GM19099 (cell line): ENCODE measurements at regions not wholly inside any gene's neighbourhood (a gene's known extent, or its start where the extent isn't known, plus 50 kb on each side); places are given as distances from the start of the nearest gene placed in this dataset.

Experiments used
- POLR2A ChIP-seq: IDR thresholded peaks from 3 replicates; pipeline ENCODE4 v1.6.1; 2011; ENCODE audit warnings: low read depth; ENCODE audit not compliant: insufficient read length; ENCODE audit errors: extremely low read depth

DNA sequence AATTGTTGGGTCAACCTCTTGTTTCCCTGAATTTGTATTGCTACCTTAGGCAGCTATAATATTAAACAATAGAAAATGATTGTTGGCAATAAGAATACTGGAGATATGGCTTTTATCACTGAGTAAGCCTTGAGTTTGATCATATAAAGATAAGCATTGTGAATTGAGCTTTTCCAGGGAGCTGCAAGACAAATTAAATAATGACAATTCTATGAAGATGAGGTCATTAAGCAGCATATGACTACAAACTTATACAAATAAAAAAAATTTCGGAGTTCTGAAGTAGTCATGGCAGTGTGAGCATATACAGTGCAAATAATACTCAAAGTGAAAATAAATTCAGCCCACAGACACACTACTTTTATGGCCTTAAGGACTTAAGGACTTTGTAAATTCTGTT is 161.1 kb upstream of the ANO5 start:
- TF ChIP-seq POLR2A = no peak

GRCh38 chr11:22037505-22037904 is 155.4 kb upstream of the ANO5 start:
- no peak for TF ChIP-seq POLR2A

DNA sequence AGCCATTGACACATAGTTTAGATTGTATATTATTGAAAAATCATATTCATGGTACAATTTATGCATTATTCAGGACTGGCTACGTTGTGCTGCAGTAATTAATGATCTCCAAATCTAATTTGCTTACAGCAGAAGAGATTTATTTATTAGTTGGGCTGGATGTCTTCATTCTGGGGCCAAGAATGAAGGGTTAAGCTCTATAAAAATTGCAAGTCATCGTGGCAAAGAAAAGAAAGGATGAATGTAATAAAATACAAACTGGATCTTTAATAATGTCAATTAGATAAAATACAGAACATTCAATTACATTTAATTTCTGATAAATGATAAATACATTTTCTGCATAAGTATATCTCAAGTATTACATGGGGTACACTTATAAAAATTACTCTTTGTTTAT is 151.8 kb upstream of the ANO5 start:
- TF ChIP-seq POLR2A = no peak

DNA sequence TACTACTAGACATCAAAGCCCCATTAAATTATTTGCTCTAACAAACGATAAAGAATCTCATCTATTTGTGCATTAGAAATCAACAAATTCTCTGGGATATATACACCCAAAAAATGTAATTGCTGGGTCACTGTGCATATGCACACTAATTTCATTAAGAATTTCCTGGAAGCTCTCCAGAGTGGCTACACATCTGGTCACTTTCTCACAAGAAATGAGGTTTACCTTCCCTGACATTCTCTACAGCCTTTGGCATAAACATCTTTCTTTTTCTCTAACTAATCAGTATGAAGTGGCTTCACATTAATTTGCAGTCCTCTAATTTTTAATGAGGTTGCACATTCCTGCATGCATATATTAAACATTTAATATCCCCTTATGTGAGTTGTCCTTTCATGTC is 150.8 kb upstream of the ANO5 start:
- no peak for TF ChIP-seq POLR2A

- no peak for TF ChIP-seq POLR2A
Observed at GRCh38 chr11:22044126-22044525, 148.8 kb upstream of the ANO5 start.

DNA sequence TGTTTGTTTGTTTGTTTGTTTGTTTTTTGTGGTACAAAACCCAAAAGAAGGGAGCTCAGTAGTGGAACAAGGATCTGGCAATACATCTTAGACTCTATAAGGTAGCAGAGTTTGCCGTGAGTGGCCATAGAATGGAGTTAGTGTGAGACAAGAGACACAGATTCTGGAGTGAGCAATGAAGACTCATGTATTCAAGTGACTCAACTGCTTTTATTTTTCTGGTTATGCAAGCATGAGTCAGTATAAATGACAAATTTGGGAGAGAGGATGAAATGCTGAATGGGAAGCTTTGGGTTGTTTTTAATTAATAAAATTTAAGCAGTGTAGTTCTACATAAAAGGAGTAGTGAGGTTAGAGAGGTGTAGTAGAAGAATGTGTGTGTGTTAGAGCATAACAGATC is 143.6 kb upstream of the ANO5 start:
- no peak for TF ChIP-seq POLR2A

DNA sequence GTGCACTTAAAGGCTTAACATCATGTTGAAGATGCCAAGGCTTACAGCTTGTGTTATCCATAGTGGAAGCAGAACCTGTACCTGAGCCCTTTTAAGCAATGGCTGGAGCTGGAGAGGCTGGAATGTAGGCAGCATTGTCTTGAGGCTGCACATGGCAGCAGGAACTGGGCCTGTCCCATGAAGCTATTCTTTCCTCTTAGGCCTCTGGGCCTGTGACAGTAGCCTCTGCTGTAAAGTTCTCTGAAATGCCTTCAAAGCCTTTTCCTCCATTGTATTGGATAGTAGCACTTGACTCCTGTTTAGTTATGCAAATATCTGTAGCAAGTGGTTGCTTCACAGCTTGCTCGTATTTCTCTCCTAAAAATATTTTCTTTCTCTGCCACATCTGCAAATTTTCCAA is 127.4 kb upstream of the ANO5 start:
- no peak for TF ChIP-seq POLR2A

- no peak for TF ChIP-seq POLR2A
Observed at GRCh38 chr11:22069844-22070243, 123.0 kb upstream of the ANO5 start.

DNA sequence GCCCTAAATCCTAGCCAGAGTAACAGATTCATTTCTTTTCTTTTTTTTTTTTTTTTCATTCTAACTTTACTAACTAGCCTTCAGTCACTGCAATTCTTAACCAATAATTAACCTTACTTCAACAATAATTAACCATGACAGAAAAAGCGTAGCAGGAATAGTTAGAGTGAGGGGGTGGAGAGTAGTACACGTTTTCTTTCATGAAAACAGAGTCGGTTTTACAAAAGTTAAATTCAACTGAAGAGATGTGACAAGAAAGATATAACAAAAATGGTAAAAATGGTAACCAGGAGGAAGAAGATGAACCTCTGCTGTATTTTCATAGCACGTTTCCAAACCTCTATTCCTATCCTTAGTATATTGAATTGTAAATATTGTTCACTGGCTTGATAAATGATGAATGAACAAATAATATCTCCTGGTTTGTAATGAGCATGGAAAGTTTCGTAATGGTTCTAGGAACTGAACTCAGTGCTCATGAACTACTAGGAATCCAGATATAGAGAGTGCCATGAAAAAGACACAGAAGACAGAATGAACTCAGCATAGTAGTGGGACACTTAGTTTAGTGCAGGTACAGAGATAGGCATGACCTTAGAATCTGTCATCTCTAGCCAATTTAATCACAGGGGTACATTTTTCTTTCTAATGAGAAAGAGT is 116.5 kb upstream of the ANO5 start:
- no peak for TF ChIP-seq POLR2A

DNA sequence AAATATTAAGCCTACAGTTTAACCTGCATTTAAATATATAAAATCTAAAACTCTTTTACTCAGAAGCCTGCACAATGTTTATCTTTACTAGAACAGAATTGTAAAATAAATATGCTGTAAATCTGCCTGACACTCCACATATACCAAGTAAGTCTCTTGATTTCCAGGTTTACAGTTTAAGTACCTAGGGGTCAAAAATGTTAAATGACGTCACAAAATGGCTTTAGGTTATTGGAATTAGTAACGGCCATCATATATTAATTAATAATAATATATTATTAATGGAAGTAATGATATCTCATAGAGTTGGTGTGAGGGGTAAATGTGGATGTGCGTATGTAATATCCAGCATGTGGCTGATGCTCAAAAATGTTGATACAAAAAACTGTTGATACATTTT is 114.8 kb upstream of the ANO5 start:
- TF ChIP-seq POLR2A = no peak

- no peak for TF ChIP-seq POLR2A
Observed at GRCh38 chr11:22079133-22079872, 113.6 kb upstream of the ANO5 start.

DNA sequence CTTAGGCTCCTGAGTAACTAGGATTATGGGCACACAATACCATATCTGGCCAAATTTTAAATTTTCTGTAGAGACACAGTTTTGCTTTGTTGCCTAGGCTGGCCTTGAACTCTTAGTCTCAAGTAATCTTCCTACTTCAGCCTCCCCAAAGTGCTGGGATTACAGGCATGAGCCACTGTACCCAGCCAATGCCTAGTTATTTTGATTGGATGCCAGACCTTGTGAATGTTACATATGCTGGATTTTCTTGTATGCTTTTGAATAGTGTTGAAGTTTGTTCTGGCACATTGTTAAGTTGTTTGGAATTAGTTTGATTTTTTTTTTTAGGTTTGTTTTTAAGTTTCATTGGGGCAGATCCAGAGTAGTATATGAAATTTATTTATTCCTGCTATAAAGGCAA is 110.7 kb upstream of the ANO5 start:
- TF ChIP-seq POLR2A = no peak

DNA sequence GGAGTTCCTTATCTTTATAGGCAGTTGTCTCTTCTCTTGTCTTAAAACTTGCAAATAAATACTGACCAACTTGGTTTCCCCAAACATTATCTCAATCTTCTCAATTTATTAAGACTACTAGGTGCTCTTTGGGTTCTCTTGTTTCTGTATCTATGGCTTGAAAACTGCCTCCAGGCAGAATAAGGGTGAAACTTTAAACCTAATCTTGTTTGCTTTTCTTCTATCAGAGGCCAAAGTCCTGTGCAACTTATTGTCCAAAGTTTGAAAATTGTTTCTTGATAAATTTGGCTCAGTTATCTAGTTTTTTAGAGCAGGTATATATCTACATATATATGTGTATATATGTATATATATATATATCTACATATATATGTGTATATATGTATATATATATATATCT is 110.1 kb upstream of the ANO5 start:
- TF ChIP-seq POLR2A = no peak

- TF ChIP-seq POLR2A = no peak
Observed at GRCh38 chr11:22084056-22084455, 108.8 kb upstream of the ANO5 start.

DNA sequence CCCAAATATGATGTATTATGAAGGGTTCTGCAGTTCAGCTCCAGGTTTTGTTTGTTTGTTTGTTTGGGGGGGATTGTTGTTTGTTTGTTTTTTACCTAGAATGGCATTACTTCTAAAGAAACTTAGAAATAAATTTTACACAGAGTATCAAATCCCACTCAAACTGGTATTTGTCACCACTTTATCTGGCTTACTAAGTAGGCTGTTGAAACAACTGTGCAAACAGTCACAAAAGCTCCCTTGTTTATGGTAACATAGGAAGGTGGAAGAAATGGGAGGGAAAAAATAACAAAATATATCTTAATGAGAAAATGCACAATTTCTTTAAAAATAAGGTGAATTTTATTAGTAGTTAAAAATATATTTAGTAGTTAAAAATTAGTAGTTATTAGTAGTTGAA is 108.3 kb upstream of the ANO5 start:
- no peak for TF ChIP-seq POLR2A

DNA sequence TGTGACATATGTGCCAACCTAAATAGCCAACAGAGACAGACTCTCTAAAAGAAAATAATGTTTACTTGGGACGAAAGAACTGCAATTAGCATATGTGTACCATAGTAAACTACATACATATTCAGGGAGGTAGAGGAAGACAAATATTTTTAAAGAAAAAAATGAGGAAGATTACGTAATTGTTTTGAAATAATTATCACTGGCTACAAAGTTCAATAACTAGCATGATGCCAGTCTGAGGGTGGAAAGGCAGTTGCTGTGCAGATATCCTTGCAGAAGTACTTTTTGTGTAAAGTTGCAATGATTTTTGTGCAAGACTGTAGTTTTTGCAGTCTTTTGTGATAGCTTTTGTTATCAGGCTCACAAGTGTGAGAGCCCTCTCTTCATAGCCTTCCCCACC is 103.3 kb upstream of the ANO5 start:
- no peak for TF ChIP-seq POLR2A

DNA sequence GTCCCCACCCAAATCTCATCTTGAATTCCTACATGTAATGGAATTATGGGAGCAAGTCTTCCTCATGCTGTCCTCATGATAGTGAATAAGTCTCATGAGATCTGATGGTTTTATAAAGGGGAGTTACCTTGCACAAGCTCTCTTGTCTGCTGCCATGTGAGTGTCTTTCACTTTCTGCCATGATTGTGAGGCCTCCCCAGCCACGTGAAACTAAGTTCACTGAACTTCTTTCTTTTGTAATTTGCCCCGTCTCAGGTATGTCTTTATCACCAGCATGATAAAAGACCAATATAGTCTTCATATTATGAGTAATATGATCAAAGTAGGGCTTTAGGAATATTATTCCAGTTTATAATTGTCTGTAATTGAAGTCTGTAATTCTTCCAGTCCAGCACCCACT is 86.3 kb upstream of the ANO5 start:
- no peak for TF ChIP-seq POLR2A

GRCh38 chr11:22115470-22116029 is 77.3 kb upstream of the ANO5 start:
- TF ChIP-seq POLR2A = no peak
